Naive B cell (primary cell): ENCODE measurements at regions not wholly inside any gene's neighbourhood (a gene's known extent, or its start where the extent isn't known, plus 50 kb on each side); places are given as distances from the start of the nearest gene placed in this dataset.
"Not testable (repeated sequence)": the region's sequence is repeated elsewhere in the genome, so short reads cannot be mapped to it uniquely, and the experiment has no call there.

Source experiments
- ATAC-seq, 2 donors: fragments of 150-1000 bp; cut with Tn5 transposase; 2 replicates each; pipeline ENCODE4 v1.10.0; 2021; ENCODE audit warnings: low read depth in 2 of 2, mild to moderate bottlenecking in 2 of 2, moderate library complexity in 2 of 2
- DNase-seq: peaks from one replicate; pipeline ENCODE4 v3.0.0; 2022
- H3K27ac Mint-ChIP-seq, 6 donors: one replicate each; pipeline ENCODE4 v1.8.0; 2020 to 2022; ENCODE audit warnings: mild to moderate bottlenecking in 6 of 6, mixed read lengths in 6 of 6, moderate library complexity in 5 of 6, inconsistent platforms in 2 of 6
- H3K27me3 Mint-ChIP-seq, 3 donors: one replicate each; pipeline ENCODE4 v1.8.0; 2021 to 2022; ENCODE audit warnings: mixed read lengths in 3 of 3, mild to moderate bottlenecking in 1 of 3
- H3K36me3 Mint-ChIP-seq, 2 donors: one replicate each; pipeline ENCODE4 v1.8.0; 2020 to 2022; ENCODE audit warnings: mixed read lengths in 2 of 2, inconsistent platforms in 1 of 2, mild to moderate bottlenecking in 1 of 2
- H3K4me1 Mint-ChIP-seq, 3 donors: one replicate each; pipeline ENCODE4 v1.8.0; 2020 to 2022; ENCODE audit warnings: mixed read lengths in 3 of 3, inconsistent platforms in 1 of 3, mild to moderate bottlenecking in 1 of 3, moderate library complexity in 1 of 3
- H3K4me3 Mint-ChIP-seq, 8 donors: one replicate each; pipeline ENCODE4 v1.8.0; 2020 to 2022; ENCODE audit warnings: mild to moderate bottlenecking in 8 of 8, mixed read lengths in 8 of 8, moderate library complexity in 8 of 8, inconsistent platforms in 2 of 8
- H3K9me3 Mint-ChIP-seq, 7 donors: one replicate each; pipeline ENCODE4 v1.8.0; 2020 to 2022; ENCODE audit warnings: mixed read lengths in 7 of 7, mild to moderate bottlenecking in 5 of 7, inconsistent platforms in 2 of 7, moderate library complexity in 1 of 7

DNA sequence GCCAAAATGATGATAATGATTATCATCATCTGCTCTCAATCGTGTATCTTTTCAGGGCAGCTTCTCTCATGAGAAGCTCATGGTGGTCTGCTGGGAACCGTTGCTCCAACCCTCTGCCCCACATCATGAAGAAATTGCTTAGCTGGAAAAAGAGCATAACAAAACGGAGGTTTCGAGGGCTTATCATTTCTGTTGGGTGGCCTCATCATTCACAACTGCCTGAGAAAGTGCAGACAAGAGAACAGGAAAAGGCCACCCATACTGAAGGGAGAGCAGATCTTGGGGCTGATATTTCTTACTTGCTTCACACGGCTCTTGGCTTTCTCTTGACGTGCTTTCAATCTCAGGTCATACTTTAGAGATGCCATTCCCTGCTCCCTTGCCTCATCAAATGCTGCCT lies 471.6 kb downstream of the CD83 start:
- Mint-ChIP-seq H3K27me3 (no peaks in the 10 kb centered on the region), H3K36me3 (peaks cover 0 to 8% of the 10 kb centered on the region in 2 donors), H3K4me1 (peaks cover 0 to 11% (median 1%) of the 10 kb centered on the region in 3 donors), H3K27ac (peak overlapping the region in 2 of 6 donors; percentile 0 to 47), H3K9me3 (peaks cover 0 to 4% (median 0%) of the 10 kb centered on the region in 7 donors), H3K4me3 (no peak overlapping the region)
- DNase-seq (no peak), ATAC-seq (no peak)

DNA sequence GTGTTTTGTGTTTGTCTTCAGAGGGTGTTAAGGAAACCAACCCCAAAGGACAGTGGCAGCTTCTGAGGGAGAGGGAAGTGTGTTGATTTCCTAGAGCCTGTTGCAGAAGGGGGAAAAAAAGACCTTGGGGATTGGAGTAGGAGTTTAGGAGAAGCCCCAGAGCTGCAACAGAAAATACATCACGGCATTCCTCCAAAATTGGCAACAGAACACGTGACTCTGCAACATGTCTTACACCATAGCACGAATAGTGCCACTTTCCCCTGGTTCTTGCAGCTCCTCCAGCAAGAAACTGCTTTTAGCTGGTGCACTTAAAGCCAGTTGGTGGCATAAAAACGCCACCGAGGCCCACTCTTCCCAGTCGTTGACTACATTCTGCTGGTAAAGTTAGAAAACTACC lies 473.0 kb downstream of the CD83 start:
- H3K27me3 Mint-ChIP-seq: no peaks in the 10 kb centered on the region
- H3K9me3 Mint-ChIP-seq: peaks cover 0 to 4% (median 0%) of the 10 kb centered on the region in 7 donors
- H3K4me3 Mint-ChIP-seq: no peak overlapping the region
- H3K27ac Mint-ChIP-seq: peak overlapping the region in 2 of 6 donors; percentile 12 to 39
- DNase-seq (no peak), ATAC-seq (no peak)
- peaks cover 0 to 8% of the 10 kb centered on the region in 2 donors for H3K36me3 Mint-ChIP-seq
- H3K4me1 Mint-ChIP-seq: peaks cover 0 to 11% (median 1%) of the 10 kb centered on the region in 3 donors

- Mint-ChIP-seq H3K27ac (peak overlapping the region in 1 of 6 donors; percentile 39), H3K4me1 (peaks cover 3 to 10% (median 6%) of the 10 kb centered on the region in 3 donors), H3K36me3 (peaks cover 0 to 8% of the 10 kb centered on the region in 2 donors), H3K9me3 (peaks cover 0 to 4% (median 0%) of the 10 kb centered on the region in 7 donors), H3K27me3 (no peaks in the 10 kb centered on the region), H3K4me3 (no peak overlapping the region)
- DNase-seq (no peak), ATAC-seq (no peak)
Observed at GRCh38 chr6:14591998-14592397, 474.4 kb downstream of the CD83 start.

- Mint-ChIP-seq H3K4me3 (no peak overlapping the region), H3K4me1 (peaks cover 12 to 22% (median 13%) of the 10 kb centered on the region in 3 donors), H3K27me3 (no peaks in the 10 kb centered on the region), H3K36me3 (peaks cover 0 to 8% of the 10 kb centered on the region in 2 donors), H3K27ac (peak overlapping the region in 1 of 6 donors; percentile 48), H3K9me3 (no peaks in the 10 kb centered on the region)
- DNase-seq: no peak
- ATAC-seq: no peak
Observed at GRCh38 chr6:14593286-14593685, 475.7 kb downstream of the CD83 start.

GRCh38 chr6:14595751-14596150 lies 478.2 kb downstream of the CD83 start:
- H3K36me3 Mint-ChIP-seq: peaks cover 0 to 8% of the 10 kb centered on the region in 2 donors
- H3K4me3 Mint-ChIP-seq: no peak overlapping the region
- H3K4me1 Mint-ChIP-seq: peaks cover 26 to 41% (median 34%) of the 10 kb centered on the region in 3 donors
- ATAC-seq (no peak), DNase-seq (no peak)
- H3K27ac Mint-ChIP-seq: peak overlapping the region in 1 of 6 donors; percentile 48
- H3K9me3 Mint-ChIP-seq: no peaks in the 10 kb centered on the region
- no peaks in the 10 kb centered on the region for H3K27me3 Mint-ChIP-seq

DNA sequence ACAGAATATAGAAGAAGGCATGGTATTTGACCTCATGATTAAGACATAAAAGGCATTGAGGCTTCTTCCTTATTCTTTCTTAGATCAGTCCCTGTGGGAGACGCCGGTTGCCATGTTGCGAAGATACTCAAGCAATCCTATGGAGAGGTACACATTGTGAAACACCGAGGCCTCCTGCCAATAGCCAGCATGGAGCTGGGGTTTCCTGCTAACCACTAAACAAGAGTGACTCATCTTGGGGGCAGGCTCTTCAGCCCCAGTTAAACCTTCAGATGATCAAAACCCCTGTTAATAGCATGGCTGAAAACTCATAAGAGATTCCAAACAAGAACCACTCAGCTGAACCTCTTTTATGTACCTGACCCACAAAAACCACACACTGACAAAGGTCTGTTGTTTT lies 478.8 kb downstream of the CD83 start:
- Mint-ChIP-seq H3K27ac (peak overlapping the region in 3 of 6 donors; percentile 3 to 30 (median 17)), H3K27me3 (no peaks in the 10 kb centered on the region), H3K4me1 (peaks cover 23 to 41% (median 34%) of the 10 kb centered on the region in 3 donors), H3K9me3 (no peaks in the 10 kb centered on the region), H3K4me3 (peak overlapping the region in 1 of 8 donors; percentile 52), H3K36me3 (peaks cover 0 to 8% of the 10 kb centered on the region in 2 donors)
- DNase-seq (no peak), ATAC-seq (no peak)

- H3K4me1 Mint-ChIP-seq: peaks cover 23 to 41% (median 34%) of the 10 kb centered on the region in 3 donors
- peak overlapping the region in 4 of 6 donors; percentile 17 to 84 (median 69) for H3K27ac Mint-ChIP-seq
- ATAC-seq (no peak), DNase-seq (no peak)
- no peaks in the 10 kb centered on the region for H3K27me3 Mint-ChIP-seq
- peak overlapping the region in 5 of 8 donors; percentile 36 to 57 (median 43) for H3K4me3 Mint-ChIP-seq
- peaks cover 0 to 9% of the 10 kb centered on the region in 2 donors for H3K36me3 Mint-ChIP-seq
- H3K9me3 Mint-ChIP-seq: no peaks in the 10 kb centered on the region
Observed at GRCh38 chr6:14597090-14597489, 479.5 kb downstream of the CD83 start.

GRCh38 chr6:14598017-14598864 lies 480.7 kb downstream of the CD83 start:
- ATAC-seq (peak; percentile 93 to 95), DNase-seq (peak; percentile 3)
- Mint-ChIP-seq H3K36me3 (peaks cover 0 to 7% of the 10 kb centered on the region in 2 donors), H3K9me3 (peaks cover 0 to 3% (median 0%) of the 10 kb centered on the region in 7 donors), H3K4me1 (peaks cover 23 to 39% (median 34%) of the 10 kb centered on the region in 3 donors), H3K4me3 (peak overlapping the region in 5 of 8 donors; percentile 42 to 79 (median 63)), H3K27ac (peak overlapping the region in 5 of 6 donors; percentile 13 to 95 (median 66)), H3K27me3 (no peaks in the 10 kb centered on the region)

DNA sequence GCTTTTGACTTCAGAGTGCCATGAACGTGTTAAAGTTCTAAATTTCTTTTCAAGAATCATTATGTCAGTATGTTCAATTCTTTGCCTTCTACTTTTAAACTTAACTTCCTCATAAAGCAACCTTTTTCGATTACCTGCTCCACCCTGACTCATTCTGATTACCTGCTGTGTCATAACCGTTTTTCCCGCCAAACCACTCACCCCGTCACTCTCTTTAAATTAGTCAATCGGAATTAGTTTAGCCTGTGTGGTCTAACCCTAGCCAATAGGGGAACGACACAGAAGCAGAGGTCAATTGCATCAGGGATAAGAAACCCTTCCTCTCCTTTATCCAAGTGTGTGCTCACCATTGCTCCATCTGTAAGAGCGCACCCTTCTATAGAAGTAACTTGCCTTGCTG lies 482.7 kb downstream of the CD83 start:
- peaks cover 23 to 39% (median 36%) of the 10 kb centered on the region in 3 donors for H3K4me1 Mint-ChIP-seq
- peak overlapping the region in 1 of 6 donors; percentile 42 for H3K27ac Mint-ChIP-seq
- H3K9me3 Mint-ChIP-seq, H3K27me3 Mint-ChIP-seq, DNase-seq, ATAC-seq, H3K36me3 Mint-ChIP-seq, H3K4me3 Mint-ChIP-seq: not testable (repeated sequence)

- Mint-ChIP-seq H3K36me3 (peaks cover 0 to 10% of the 10 kb centered on the region in 2 donors), H3K9me3 (peaks cover 0 to 5% (median 0%) of the 10 kb centered on the region in 7 donors), H3K4me3 (no peak overlapping the region), H3K4me1 (peaks cover 23 to 39% (median 38%) of the 10 kb centered on the region in 3 donors), H3K27me3 (no peaks in the 10 kb centered on the region), H3K27ac (peak overlapping the region in 2 of 6 donors; percentile 32 to 44)
- ATAC-seq (no peak), DNase-seq (no peak)
Observed at GRCh38 chr6:14601490-14601889, 483.9 kb downstream of the CD83 start.

GRCh38 chr6:14606353-14606752 lies 488.8 kb downstream of the CD83 start:
- Mint-ChIP-seq H3K27me3 (no peaks in the 10 kb centered on the region), H3K4me3 (no peak overlapping the region), H3K36me3 (peaks cover 0 to 10% of the 10 kb centered on the region in 2 donors), H3K9me3 (peaks cover 0 to 6% (median 0%) of the 10 kb centered on the region in 7 donors), H3K4me1 (peaks cover 13 to 36% (median 32%) of the 10 kb centered on the region in 3 donors), H3K27ac (peak overlapping the region in 2 of 6 donors; percentile 52 to 84)
- DNase-seq: no peak
- no peak for ATAC-seq

- peaks cover 17 to 56% (median 36%) of the 10 kb centered on the region in 3 donors for H3K4me1 Mint-ChIP-seq
- no peaks in the 10 kb centered on the region for H3K27me3 Mint-ChIP-seq
- peak overlapping the region in 3 of 6 donors; percentile 43 to 79 (median 72) for H3K27ac Mint-ChIP-seq
- peak overlapping the region in 2 of 8 donors; percentile 28 to 55 for H3K4me3 Mint-ChIP-seq
- peaks cover 0 to 9% of the 10 kb centered on the region in 2 donors for H3K36me3 Mint-ChIP-seq
- DNase-seq (peak; percentile 13), ATAC-seq (peak; percentile 78)
- peaks cover 0 to 6% (median 0%) of the 10 kb centered on the region in 7 donors for H3K9me3 Mint-ChIP-seq
Observed at GRCh38 chr6:14610141-14610540, 492.6 kb downstream of the CD83 start.

- Mint-ChIP-seq H3K27ac (peak overlapping the region in 4 of 6 donors; percentile 8 to 43 (median 24)), H3K4me3 (peak overlapping the region in 1 of 8 donors; percentile 70), H3K9me3 (peaks cover 3 to 10% (median 9%) of the 10 kb centered on the region in 7 donors), H3K27me3 (no peaks in the 10 kb centered on the region), H3K36me3 (peaks cover 0 to 13% of the 10 kb centered on the region in 2 donors), H3K4me1 (peaks cover 22 to 65% (median 26%) of the 10 kb centered on the region in 3 donors)
- DNase-seq: no peak
- no peak for ATAC-seq
Observed at GRCh38 chr6:14612016-14612980, 494.7 kb downstream of the CD83 start.
